HG02938 (cell line): ENCODE measurements at regions not wholly inside any gene's neighbourhood (a gene's known extent, or its start where the extent isn't known, plus 50 kb on each side); places are given as distances from the start of the nearest gene placed in this dataset.
A peak's percentile ranks its signal among the peaks of the same experiment; 100 is the strongest.

ENCODE experiments used
- ATAC-seq: cut with Tn5 transposase; IDR thresholded peaks from one replicate; pipeline ENCODE4 v1.9.1; 2021; ENCODE audit warnings: mild to moderate bottlenecking, moderate library complexity; ENCODE audit not compliant: unreplicated experiment

- no peak for ATAC-seq
Measured at GRCh38 chr3:9301091-9301490, 51.6 kb upstream of the SRGAP3 start.

GRCh38 chr3:9301798-9302197, 52.4 kb upstream of the SRGAP3 start:
- no peak for ATAC-seq

GRCh38 chr3:9302425-9303181, 53.2 kb upstream of the SRGAP3 start:
- peak; percentile 88 for ATAC-seq

- no peak for ATAC-seq
Measured at GRCh38 chr3:9308298-9308990, 54.4 kb upstream of the THUMPD3 start.

- no peak for ATAC-seq
Measured at GRCh38 chr3:9310043-9310442, 52.8 kb upstream of the THUMPD3 start.

GRCh38 chr3:9311228-9311627, 51.6 kb upstream of the THUMPD3 start:
- ATAC-seq = no peak
